ENCODE measurements at regions not wholly inside any gene's neighbourhood (a gene's known extent, or its start where the extent isn't known, plus 50 kb on each side); places are given as distances from the start of the nearest gene placed in this dataset.

DNA sequence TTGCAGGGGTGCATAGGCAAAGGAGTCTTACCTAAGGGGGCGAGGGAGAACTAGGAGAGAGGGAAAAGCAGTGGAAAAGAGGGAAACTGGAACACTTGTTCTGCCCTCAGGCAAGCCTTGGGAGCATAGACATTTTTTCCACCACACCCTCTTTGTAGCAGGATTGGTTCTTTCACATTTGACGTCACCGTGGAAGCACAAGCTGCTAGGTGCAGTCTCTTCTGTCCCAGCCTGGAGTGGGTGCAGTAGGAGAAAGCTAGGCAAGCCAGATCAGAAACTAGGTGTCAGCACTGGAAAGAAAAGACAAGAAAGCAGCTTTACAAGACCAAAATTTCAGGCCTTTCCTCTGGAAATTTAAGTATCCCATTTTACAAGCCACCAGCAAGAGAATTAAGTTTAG is 440.4 kb downstream of the EFNA5 start:
- H3K4me2 ChIP-seq (ENCODE audit: low read length), result no peak overlapping the region
- H3K9me3 ChIP-seq (ENCODE audit: low read length), result no peaks in the 10 kb centered on the region
- peaks cover 10% of the 10 kb centered on the region for H3K4me1 ChIP-seq (ENCODE audit: insufficient read depth, low read length, severe bottlenecking)
- H3F3A ChIP-seq (ENCODE audit: insufficient read depth, low read length), result no peaks in the 10 kb centered on the region
- TF ChIP-seq, protein P1, sequence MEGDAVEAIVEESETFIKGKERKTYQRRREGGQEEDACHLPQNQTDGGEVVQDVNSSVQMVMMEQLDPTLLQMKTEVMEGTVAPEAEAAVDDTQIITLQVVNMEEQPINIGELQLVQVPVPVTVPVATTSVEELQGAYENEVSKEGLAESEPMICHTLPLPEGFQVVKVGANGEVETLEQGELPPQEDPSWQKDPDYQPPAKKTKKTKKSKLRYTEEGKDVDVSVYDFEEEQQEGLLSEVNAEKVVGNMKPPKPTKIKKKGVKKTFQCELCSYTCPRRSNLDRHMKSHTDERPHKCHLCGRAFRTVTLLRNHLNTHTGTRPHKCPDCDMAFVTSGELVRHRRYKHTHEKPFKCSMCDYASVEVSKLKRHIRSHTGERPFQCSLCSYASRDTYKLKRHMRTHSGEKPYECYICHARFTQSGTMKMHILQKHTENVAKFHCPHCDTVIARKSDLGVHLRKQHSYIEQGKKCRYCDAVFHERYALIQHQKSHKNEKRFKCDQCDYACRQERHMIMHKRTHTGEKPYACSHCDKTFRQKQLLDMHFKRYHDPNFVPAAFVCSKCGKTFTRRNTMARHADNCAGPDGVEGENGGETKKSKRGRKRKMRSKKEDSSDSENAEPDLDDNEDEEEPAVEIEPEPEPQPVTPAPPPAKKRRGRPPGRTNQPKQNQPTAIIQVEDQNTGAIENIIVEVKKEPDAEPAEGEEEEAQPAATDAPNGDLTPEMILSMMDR (IDR thresholded peaks at IDR 0.05; ENCODE audit: low read length), result no peak
- TF ChIP-seq EZH2 (IDR thresholded peaks at IDR 0.05; ENCODE audit: borderline replicate concordance, low read length), result no peak
- H3K79me2 ChIP-seq (ENCODE audit: insufficient read depth, low read length), result no peaks in the 10 kb centered on the region
- no peaks in the 10 kb centered on the region for H4K20me1 ChIP-seq (ENCODE audit: insufficient read depth, low read length)
- H2AFZ ChIP-seq (ENCODE audit: low read length), result no peak overlapping the region
- no peaks in the 10 kb centered on the region for H3K27me3 ChIP-seq (ENCODE audit: insufficient read depth, low read length)
- H3K36me3 ChIP-seq (ENCODE audit: insufficient read depth, low read length), result no peaks in the 10 kb centered on the region
- no peak overlapping the region for H3K9ac ChIP-seq (ENCODE audit: low read length)
- H3K4me3 ChIP-seq (ENCODE audit: low read depth, low read length, poor library complexity, severe bottlenecking), result no peak overlapping the region
- no peak overlapping the region for H3K27ac ChIP-seq (ENCODE audit: low read depth, low read length, poor library complexity, severe bottlenecking)
- H3K9me2 ChIP-seq (ENCODE audit: low read depth, low read length), result no peaks in the 10 kb centered on the region

DNA sequence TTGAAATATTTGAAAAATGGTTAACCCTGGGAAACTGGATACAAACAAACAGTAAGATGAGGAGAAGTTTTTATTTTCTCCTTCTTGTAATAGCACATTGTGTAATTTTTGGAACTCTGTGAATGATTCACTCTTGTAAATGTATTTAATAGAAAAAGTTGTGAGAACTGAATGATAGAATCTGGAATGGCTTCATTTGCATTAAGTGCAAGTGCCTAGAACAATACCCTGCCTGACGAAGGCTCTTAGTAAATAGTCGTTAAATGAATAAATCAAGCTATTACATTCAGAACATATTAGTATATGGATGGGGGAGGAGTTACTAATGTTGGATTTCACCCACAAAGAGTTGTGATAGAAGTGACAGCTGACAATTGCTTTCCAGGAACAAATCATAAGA is 442.5 kb downstream of the EFNA5 start:
- Histone ChIP-seq H3K36me3 (ENCODE audit: insufficient read depth, low read length) (no peaks in the 10 kb centered on the region), H3K9ac (ENCODE audit: low read length) (no peak overlapping the region), H3K27ac (ENCODE audit: low read depth, low read length, poor library complexity, severe bottlenecking) (no peak overlapping the region), H3K9me2 (ENCODE audit: low read depth, low read length) (no peaks in the 10 kb centered on the region), H3K4me1 (ENCODE audit: insufficient read depth, low read length, severe bottlenecking) (peaks cover 4% of the 10 kb centered on the region), H3F3A (ENCODE audit: insufficient read depth, low read length) (no peaks in the 10 kb centered on the region), H3K79me2 (ENCODE audit: insufficient read depth, low read length) (no peaks in the 10 kb centered on the region), H3K4me2 (ENCODE audit: low read length) (no peak overlapping the region), H4K20me1 (ENCODE audit: insufficient read depth, low read length) (no peaks in the 10 kb centered on the region), H3K9me3 (ENCODE audit: low read length) (no peaks in the 10 kb centered on the region), H3K27me3 (ENCODE audit: insufficient read depth, low read length) (no peaks in the 10 kb centered on the region), H3K4me3 (ENCODE audit: low read depth, low read length, poor library complexity, severe bottlenecking) (no peak overlapping the region), H2AFZ (ENCODE audit: low read length) (no peak overlapping the region)
- TF ChIP-seq, protein P1 (IDR thresholded peaks at IDR 0.05; ENCODE audit: low read length), result no peak
- no peak for TF ChIP-seq EZH2 (IDR thresholded peaks at IDR 0.05; ENCODE audit: borderline replicate concordance, low read length)

DNA sequence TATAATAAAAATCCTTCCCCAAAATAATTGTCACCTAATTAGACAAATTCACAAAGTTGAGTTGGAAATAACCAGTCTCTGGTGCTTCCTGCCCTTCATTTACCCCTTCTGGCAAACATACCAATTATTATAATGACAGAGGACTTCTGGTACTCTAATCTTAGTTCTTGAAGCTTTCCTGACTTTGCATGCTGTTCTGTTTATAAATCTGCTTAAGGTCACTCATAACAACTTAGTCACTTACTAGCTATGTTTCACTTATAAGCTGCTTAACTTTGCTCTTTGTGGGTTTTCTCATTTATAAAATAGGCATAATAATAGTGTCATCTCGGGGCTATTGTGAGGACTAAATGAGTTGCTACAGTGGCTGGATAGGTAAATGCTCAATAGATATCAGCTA is 446.5 kb downstream of the EFNA5 start:
- Histone ChIP-seq H3K9me2 (ENCODE audit: low read depth, low read length) (no peaks in the 10 kb centered on the region), H4K20me1 (ENCODE audit: insufficient read depth, low read length) (no peaks in the 10 kb centered on the region), H3K27me3 (ENCODE audit: insufficient read depth, low read length) (no peaks in the 10 kb centered on the region), H3K27ac (ENCODE audit: low read depth, low read length, poor library complexity, severe bottlenecking) (no peak overlapping the region), H3K9me3 (ENCODE audit: low read length) (no peaks in the 10 kb centered on the region), H3K9ac (ENCODE audit: low read length) (no peak overlapping the region), H3K36me3 (ENCODE audit: insufficient read depth, low read length) (no peaks in the 10 kb centered on the region), H3K4me1 (ENCODE audit: insufficient read depth, low read length, severe bottlenecking) (no peaks in the 10 kb centered on the region), H3K4me3 (ENCODE audit: low read depth, low read length, poor library complexity, severe bottlenecking) (no peak overlapping the region), H2AFZ (ENCODE audit: low read length) (no peak overlapping the region), H3K4me2 (ENCODE audit: low read length) (no peak overlapping the region), H3F3A (ENCODE audit: insufficient read depth, low read length) (no peaks in the 10 kb centered on the region), H3K79me2 (ENCODE audit: insufficient read depth, low read length) (no peaks in the 10 kb centered on the region)
- no peak for TF ChIP-seq EZH2 (IDR thresholded peaks at IDR 0.05; ENCODE audit: borderline replicate concordance, low read length)
- TF ChIP-seq, protein P1 (IDR thresholded peaks at IDR 0.05; ENCODE audit: low read length), result no peak
